ENCODE measurements at regions not wholly inside any gene's neighbourhood (a gene's known extent, or its start where the extent isn't known, plus 50 kb on each side); places are given as distances from the start of the nearest gene placed in this dataset.

- DNase-seq: no peak
Measured at GRCh38 chr11:11076276-11076675, 218.4 kb upstream of the ZBED5 start.

GRCh38 chr11:11075515-11076171, 217.8 kb upstream of the ZBED5 start:
- DNase-seq: no peak

- DNase-seq: no peak
Measured at GRCh38 chr11:11074686-11075335, 217.0 kb upstream of the ZBED5 start.

GRCh38 chr11:11073996-11074395, 216.1 kb upstream of the ZBED5 start:
- no peak for DNase-seq

- DNase-seq: no peak
Measured at GRCh38 chr11:11072067-11072466, 214.2 kb upstream of the ZBED5 start.

GRCh38 chr11:11071486-11071885, 213.6 kb upstream of the ZBED5 start:
- DNase-seq: no peak

GRCh38 chr11:11070976-11071375, 213.1 kb upstream of the ZBED5 start:
- no peak for DNase-seq

GRCh38 chr11:11069841-11070835, 212.3 kb upstream of the ZBED5 start:
- DNase-seq: no peak

GRCh38 chr11:11068113-11068512, 210.3 kb upstream of the ZBED5 start:
- DNase-seq: no peak

GRCh38 chr11:11065396-11065795, 207.5 kb upstream of the ZBED5 start:
- no peak for DNase-seq

- DNase-seq: no peak
Measured at GRCh38 chr11:11057472-11057854, 199.6 kb upstream of the ZBED5 start.

GRCh38 chr11:11056749-11057471, 199.1 kb upstream of the ZBED5 start:
- DNase-seq: no peak

- DNase-seq: no peak
Measured at GRCh38 chr11:11056316-11056715, 198.5 kb upstream of the ZBED5 start.

- DNase-seq: no peak
Measured at GRCh38 chr11:11047851-11048610, 190.2 kb upstream of the ZBED5 start.

GRCh38 chr11:11046781-11047180, 188.9 kb upstream of the ZBED5 start:
- DNase-seq: no peak

GRCh38 chr11:11045156-11045930, 187.5 kb upstream of the ZBED5 start:
- DNase-seq: no peak

- no peak for DNase-seq
Measured at GRCh38 chr11:11044137-11044855, 186.4 kb upstream of the ZBED5 start.

GRCh38 chr11:11043721-11044120, 185.9 kb upstream of the ZBED5 start:
- no peak for DNase-seq

GRCh38 chr11:11039208-11039965, 181.5 kb upstream of the ZBED5 start:
- no peak for DNase-seq

- no peak for DNase-seq
Measured at GRCh38 chr11:11038782-11039181, 180.9 kb upstream of the ZBED5 start.

Data from stimulated activated naive CD4-positive, alpha-beta T cell treated with Interleukin-2 at 50 U/mL for 16 hours (primary cell).